NB4 (cell line): ENCODE measurements at regions not wholly inside any gene's neighbourhood (a gene's known extent, or its start where the extent isn't known, plus 50 kb on each side); places are given as distances from the start of the nearest gene placed in this dataset.
A peak's percentile ranks its signal among the peaks of the same experiment; 100 is the strongest.
"Not testable (repeated sequence)": the region's sequence is repeated elsewhere in the genome, so short reads cannot be mapped to it uniquely, and the experiment has no call there.

Experiments used
- DNase-seq: peaks from one replicate; pipeline ENCODE4 v3.0.0; 2010; ENCODE audit warnings: low read depth
- H3K4me3 ChIP-seq: one replicate; pipeline ENCODE4 v1.5.1; 2011; ENCODE audit warnings: mild to moderate bottlenecking, low read depth, low read length, moderate library complexity
- MYC ChIP-seq: IDR thresholded peaks from 2 replicates; pipeline ENCODE4 v1.6.1; 2011; ENCODE audit warnings: low read depth, low read length
- POLR2A ChIP-seq: IDR thresholded peaks from 2 replicates; pipeline ENCODE4 v1.6.1; 2011; ENCODE audit warnings: mild to moderate bottlenecking; ENCODE audit not compliant: insufficient read length; ENCODE audit errors: extremely low read depth
- TF ChIP-seq, protein P1 (sequence below): IDR thresholded peaks from 2 replicates; pipeline ENCODE4 v1.6.1; 2011; ENCODE audit warnings: low read depth, low read length
- TF ChIP-seq, protein P2 (sequence below): IDR thresholded peaks from one replicate; pipeline ENCODE4 v1.5.1; 2012; ENCODE audit warnings: low read depth, low read length

DNA sequence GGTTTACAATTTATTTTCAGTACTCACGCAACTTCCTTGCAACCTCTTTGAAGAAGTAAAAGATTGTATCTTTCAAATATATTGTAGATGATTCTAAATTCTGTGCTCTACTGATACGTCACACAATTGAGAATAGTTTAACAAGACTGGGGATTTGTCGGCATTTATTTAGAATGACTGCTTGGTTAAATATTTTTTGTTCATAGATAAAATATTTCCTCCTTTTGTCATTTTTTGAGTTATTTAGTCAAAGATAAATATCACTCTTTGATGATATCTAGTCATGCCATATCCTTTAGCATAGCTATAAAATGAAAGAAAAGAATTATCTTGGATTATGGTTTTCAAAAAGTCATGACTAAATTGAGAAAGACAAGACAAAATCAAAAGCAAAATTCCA is 2747.8 kb downstream of the PCDH9 start:
- no peak for DNase-seq
- no peak overlapping the region for H3K4me3 ChIP-seq
- TF ChIP-seq MYC, result no peak
- TF ChIP-seq, protein P1, sequence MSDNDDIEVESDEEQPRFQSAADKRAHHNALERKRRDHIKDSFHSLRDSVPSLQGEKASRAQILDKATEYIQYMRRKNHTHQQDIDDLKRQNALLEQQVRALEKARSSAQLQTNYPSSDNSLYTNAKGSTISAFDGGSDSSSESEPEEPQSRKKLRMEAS, result no peak
- no peak for TF ChIP-seq POLR2A
- TF ChIP-seq, protein P2, sequence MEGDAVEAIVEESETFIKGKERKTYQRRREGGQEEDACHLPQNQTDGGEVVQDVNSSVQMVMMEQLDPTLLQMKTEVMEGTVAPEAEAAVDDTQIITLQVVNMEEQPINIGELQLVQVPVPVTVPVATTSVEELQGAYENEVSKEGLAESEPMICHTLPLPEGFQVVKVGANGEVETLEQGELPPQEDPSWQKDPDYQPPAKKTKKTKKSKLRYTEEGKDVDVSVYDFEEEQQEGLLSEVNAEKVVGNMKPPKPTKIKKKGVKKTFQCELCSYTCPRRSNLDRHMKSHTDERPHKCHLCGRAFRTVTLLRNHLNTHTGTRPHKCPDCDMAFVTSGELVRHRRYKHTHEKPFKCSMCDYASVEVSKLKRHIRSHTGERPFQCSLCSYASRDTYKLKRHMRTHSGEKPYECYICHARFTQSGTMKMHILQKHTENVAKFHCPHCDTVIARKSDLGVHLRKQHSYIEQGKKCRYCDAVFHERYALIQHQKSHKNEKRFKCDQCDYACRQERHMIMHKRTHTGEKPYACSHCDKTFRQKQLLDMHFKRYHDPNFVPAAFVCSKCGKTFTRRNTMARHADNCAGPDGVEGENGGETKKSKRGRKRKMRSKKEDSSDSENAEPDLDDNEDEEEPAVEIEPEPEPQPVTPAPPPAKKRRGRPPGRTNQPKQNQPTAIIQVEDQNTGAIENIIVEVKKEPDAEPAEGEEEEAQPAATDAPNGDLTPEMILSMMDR, result no peak

DNA sequence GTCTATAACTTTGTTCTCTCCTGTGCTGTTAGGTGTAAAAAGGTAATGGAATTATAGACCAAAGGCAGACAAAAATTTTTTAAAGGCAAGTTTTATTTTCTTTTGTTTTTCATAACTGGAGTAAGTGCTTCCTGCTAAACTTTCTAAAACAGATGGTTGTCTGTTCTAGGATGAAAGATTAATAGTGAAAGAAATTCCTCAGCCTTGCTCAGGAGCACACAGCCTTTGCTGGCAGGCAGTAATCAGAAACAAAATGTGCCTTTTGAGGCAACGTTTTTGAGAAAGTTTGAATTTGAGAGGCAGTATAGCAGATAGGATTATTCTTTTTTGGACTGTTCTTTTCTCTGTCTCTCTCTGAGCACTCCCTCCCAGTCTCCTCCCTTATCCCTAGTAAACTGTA is 2749.5 kb downstream of the PCDH9 start:
- TF ChIP-seq, protein P1, result no peak
- TF ChIP-seq POLR2A, result no peak
- TF ChIP-seq, protein P2, result no peak
- TF ChIP-seq MYC, result no peak
- DNase-seq, result no peak
- H3K4me3 ChIP-seq, result no peak overlapping the region

DNA sequence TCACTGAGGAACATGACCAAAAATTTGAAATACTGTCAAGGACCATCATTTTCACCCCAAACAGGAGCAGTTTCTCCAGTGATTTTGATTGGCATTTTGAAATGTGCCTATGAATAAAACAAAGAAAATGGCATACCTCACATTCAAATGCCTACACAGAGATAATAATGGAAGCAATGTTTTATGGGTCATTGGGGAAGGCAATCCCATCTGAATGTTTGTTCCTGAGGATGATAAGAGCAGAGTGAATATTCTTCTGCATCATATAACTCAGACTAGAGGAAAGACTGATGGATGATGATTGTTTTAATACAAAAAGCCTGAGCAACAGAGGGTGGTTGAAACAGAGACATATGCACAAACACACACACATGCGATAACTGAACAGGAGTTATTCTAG is 2749.9 kb downstream of the PCDH9 start:
- no peak overlapping the region for H3K4me3 ChIP-seq
- DNase-seq, result no peak
- TF ChIP-seq MYC (no peak), POLR2A (no peak)
- TF ChIP-seq, protein P2, result no peak
- TF ChIP-seq, protein P1, result no peak

DNA sequence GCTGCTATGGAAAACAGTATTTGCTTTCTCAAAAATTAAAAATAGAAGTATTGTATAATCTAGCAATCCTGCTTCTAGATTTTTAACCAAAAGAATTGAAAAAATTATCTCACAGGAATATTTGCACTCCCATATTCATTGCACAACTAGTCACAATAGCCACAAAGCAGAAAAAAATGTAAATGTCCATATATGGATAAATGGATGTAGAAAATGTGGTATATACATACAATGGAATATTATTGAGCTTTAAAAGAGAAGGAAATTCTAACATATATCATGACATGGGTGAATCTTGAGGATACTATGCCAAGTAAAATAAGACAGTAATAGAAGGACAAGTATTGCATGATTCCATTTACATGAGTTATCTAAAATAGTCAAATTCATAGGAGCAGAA is 2753.0 kb downstream of the PCDH9 start:
- TF ChIP-seq, protein P2, result no peak
- no peak for TF ChIP-seq POLR2A
- TF ChIP-seq, protein P1, result no peak
- no peak for TF ChIP-seq MYC
- H3K4me3 ChIP-seq, result no peak overlapping the region
- DNase-seq, result no peak

DNA sequence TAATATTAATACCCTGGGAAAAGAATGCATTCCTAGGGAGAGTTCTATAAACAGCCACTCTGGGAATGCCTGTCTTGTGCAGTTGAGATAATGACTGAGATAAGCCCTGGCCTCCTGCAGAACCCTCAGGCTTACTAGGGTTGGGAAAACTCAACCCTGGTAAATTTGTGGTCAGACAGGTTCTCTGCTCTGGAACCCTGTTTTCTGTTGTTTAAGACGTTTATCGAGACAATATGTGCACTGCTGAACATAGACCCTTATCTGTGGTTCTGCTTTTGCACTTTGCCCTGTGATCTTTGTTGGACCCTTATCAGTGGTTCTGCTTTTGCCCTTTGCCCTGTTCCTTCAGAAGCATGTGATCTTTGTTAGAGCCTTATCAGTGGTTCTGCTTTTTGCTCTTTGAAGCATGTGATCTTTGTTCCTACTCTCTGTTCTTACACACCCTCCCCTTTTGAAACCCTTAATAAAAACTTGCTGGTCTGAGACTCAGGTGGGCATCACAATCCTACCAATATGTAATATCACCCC is 2754.0 kb downstream of the PCDH9 start:
- not testable (repeated sequence) for DNase-seq, H3K4me3 ChIP-seq

DNA sequence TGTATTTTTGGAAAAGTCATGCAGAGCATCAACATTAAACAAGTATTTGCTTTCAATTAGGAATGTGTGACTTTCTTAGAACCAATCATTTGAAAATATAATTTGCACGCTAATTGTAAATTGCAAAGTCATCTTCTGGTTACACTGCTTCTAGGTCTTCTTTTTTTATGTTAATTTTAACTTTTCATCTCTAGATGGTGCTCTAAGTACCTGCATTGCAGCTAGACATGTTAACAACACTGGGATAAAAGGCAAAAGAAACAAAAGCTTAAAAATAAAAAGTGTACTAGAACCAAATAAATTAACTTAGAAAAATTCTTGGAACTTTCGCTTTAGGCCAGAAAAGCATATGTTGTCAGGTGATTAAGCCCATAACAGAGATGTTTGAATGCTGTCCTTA is 2758.2 kb downstream of the PCDH9 start:
- no peak overlapping the region for H3K4me3 ChIP-seq
- DNase-seq, result peak; percentile 25
- TF ChIP-seq, protein P2, result no peak
- TF ChIP-seq, protein P1, result no peak
- TF ChIP-seq MYC (no peak), POLR2A (no peak)
